ENCODE measurements at regions not wholly inside any gene's neighbourhood (a gene's known extent, or its start where the extent isn't known, plus 50 kb on each side); places are given as distances from the start of the nearest gene placed in this dataset.
A peak's percentile ranks its signal among the peaks of the same experiment; 100 is the strongest.
"Not testable (repeated sequence)": the region's sequence is repeated elsewhere in the genome, so short reads cannot be mapped to it uniquely, and the experiment has no call there.

- DNase-seq = no peak
These were observed 1298.5 kb downstream of the ROBO2 start for GRCh38 chr3:78338405-78338804.

- peak; percentile 8 for DNase-seq
These were observed 1303.3 kb downstream of the ROBO2 start for GRCh38 chr3:78343221-78343620.

- not testable (repeated sequence) for DNase-seq
These were observed 1304.4 kb downstream of the ROBO2 start for GRCh38 chr3:78344267-78344666.

GRCh38 chr3:78344918-78345317 is 1305.0 kb downstream of the ROBO2 start:
- no peak for DNase-seq

GRCh38 chr3:78347176-78347575 is 1307.3 kb downstream of the ROBO2 start:
- no peak for DNase-seq

DNA sequence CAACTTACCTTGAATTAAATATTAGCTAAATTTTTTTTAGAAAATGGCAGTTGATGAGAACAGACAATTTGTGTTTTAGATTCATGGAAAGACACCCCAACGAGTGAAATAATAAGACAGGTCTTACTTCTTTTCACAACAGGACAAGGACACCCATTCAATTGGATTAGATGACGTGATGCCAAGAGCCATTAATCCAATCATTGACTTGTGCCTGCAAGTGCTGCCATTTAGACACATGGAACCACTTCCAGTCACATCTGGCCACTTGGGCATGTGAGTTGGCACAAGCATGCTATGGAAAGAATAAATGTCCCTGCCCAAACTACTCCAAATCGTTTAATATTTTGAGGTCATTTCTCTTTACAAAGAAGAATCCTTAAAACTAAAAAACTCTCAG is 1308.8 kb downstream of the ROBO2 start:
- no peak for DNase-seq

- DNase-seq = no peak
These were observed 1309.7 kb downstream of the ROBO2 start for GRCh38 chr3:78349571-78349970.

- DNase-seq = no peak
These were observed 1311.4 kb downstream of the ROBO2 start for GRCh38 chr3:78351334-78351733.

- no peak for DNase-seq
These were observed 1313.3 kb downstream of the ROBO2 start for GRCh38 chr3:78353231-78353630.

DNA sequence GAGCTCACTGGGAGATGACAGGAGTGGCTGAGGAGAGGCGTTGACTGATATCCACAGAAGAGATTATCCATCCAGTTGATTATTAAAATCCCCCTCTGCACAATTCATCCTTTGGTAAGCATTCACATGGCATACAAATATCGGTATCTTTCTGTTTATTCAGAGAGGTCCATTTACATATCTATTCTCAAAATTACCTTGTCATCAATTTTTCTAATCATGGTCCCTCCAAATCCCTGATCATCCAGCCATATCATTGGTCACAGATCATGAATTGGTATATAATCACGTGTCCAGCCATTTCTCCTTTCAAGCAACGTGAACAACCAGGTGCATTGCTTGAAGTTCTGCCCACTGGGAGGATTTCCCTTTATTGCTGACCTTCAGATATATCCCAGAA is 1321.0 kb downstream of the ROBO2 start:
- no peak for DNase-seq

- no peak for DNase-seq
These were observed 1328.9 kb downstream of the ROBO2 start for GRCh38 chr3:78368636-78369345.

GRCh38 chr3:78390221-78390620 is 1350.3 kb downstream of the ROBO2 start:
- DNase-seq = no peak

DNA sequence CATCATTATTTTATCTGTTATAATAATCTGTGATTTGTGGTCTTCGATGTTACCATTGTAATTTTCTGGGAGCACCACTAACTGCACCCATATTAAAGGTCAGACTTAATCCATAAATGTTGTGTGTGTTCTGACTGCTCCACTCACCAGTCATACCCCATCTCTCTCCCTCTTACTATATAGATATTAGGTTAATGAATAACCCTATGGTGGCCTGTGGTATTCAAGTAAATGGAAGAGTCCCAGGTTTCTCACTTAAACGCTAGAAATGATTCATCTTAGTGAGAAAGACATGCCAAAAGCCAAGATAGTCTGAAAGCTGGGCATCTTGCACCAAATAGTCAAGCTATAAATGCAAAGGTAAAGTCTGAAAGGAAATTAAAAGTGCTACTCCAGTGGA is 1358.5 kb downstream of the ROBO2 start:
- DNase-seq = no peak

- no peak for DNase-seq
These were observed 1362.8 kb downstream of the ROBO2 start for GRCh38 chr3:78402720-78403119.

- DNase-seq = no peak
These were observed 1362.1 kb downstream of the ROBO1 start for GRCh38 chr3:78405745-78406144.

GRCh38 chr3:78406396-78406795 is 1361.4 kb downstream of the ROBO1 start:
- no peak for DNase-seq

- DNase-seq = no peak
These were observed 1357.7 kb downstream of the ROBO1 start for GRCh38 chr3:78410077-78410476.

DNA sequence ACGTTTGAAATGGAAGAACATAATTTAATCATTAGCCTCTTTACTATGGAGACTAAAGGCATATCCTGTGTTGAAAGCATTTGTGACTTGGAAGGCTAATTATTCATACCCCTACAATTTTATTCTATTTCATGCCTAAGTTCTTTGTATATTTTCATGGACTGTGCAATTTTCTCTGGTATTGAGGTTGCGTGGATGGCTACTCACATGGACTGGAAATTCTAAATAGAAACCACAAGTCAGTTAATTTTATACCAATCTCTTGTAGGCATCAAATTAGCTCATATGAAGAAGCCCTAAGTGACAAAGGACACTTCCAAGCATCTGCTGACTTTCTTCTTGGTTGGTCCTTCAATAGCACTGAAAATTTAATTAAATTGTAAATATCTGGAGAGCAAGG is 1353.5 kb downstream of the ROBO1 start:
- DNase-seq = no peak

DNA sequence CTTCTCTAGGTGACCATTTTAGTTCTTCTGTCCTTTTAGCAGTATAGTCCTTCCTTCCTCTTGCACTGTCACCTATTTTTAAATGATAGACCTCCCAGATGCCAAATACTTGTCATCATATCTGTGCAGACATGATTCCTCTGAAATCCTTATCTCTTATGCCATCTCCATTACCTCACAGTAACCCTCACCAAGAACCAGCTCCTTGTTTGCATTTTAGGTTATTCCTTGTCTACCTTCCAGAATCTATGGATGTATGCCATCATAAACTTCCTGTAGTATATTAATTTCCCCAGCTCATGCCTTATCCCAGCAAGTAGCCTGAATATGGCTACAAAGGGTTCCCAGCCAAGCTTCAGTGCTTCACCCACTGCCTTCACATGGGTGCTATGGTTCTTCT is 1347.2 kb downstream of the ROBO1 start:
- DNase-seq = no peak

DNA sequence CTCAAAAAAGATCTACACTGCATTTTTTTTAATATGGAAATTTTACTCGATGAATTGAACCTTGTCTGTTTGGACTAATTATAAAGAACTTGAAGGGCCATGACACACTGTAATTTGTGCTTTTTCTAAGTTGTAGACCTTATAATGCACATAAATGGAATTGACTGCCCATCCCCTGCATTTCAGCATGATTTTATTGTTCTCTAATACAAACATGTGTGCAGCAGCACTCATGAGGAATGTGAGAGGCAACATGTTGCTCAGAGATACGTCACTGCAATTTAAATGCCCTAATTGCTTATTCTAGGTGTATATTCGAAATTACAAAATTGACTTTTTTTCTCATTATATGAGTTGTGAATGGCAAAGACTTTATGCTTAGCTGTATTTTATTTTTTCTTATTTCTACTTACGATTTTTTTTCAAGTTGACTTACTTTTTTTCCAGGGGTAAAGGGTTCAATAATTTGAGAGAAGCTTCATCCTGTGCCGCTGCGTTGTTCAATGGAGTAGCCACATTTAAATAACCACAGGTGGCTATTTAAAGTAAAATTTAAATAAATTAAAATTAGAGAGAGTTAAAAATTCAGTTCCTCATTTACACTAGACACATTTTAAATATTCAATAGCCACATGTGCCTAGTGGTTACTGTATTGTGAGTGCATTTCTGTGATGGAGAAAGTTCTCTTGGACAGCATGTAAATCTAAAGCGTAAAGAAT is 1346.4 kb downstream of the ROBO1 start:
- no peak for DNase-seq

DNA sequence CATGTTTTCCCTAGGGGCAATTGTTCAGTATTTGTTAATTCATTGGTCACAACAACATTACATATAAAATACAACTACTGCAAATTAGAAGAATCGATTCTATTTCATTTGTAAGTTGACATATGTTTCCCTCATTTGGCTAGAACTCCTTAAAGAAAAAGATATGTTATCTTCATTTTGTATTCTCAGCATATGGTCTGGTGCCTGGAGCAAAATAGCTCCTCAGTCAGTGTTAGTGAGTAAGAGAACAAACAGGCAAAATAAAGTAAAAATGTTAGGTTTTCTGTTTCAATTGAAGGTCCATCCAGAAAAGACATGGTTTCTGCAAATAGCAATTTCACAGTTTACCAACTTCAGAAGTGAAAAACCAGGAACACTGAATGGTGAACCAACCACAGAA is 1343.1 kb downstream of the ROBO1 start:
- no peak for DNase-seq

DNA sequence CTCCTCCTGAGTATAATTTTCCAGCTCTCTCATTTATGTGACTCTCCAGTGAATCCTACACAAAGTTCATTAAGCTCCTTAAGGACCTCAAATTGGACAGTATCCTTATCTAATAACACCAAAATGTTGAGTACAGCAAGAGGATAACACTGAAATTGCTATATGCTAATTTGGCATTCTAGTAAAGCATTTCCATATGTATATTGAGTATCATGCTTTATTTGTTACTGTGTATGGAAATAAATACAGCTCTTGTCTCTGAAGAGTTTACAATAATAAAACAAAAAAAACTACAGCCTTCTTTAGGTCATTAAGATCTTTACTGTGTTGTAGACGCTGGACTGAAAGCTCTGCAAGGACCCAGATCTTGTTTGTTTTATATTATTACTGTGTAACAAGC is 1341.3 kb downstream of the ROBO1 start:
- DNase-seq = no peak

GRCh38 chr3:78427303-78427702 is 1340.5 kb downstream of the ROBO1 start:
- peak; percentile 50 for DNase-seq

DNA sequence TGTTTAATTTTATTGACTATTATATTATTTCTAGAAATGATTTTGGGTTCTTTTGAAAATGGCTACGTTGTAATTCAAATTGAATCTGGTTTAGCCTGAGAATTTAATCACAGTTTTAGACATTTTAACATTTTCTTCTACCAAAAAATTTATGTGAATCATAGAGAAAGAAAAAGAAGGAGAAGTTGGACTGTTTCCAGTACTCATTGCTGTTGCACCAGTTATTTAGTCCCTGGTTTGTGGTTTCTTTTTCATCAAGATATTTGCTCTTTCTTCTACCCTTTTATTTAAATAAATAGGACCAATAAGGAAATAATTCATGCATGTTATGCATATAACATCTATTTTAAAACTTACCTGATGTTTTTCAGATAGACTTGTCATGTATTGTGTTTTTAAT is 1337.1 kb downstream of the ROBO1 start:
- DNase-seq = peak; percentile 16
